Endothelial cell of umbilical vein (primary cell): ENCODE measurements at regions not wholly inside any gene's neighbourhood (a gene's known extent, or its start where the extent isn't known, plus 50 kb on each side); places are given as distances from the start of the nearest gene placed in this dataset.

Source experiments
- BruUV-seq: library from RNA; stranded (reverse); fragments of 400-500 nt; replicated peaks from 2 replicates; lab custom pipeline; 2021; lab: Mats Ljungman, UMichigan
- CTCF ChIA-PET: fragments of 300-600, 350-600 bp; sonication (Branson Sonifier 250); formaldehyde crosslinking; loops from one replicate; lab custom pipeline; 2021; ENCODE audit warnings: antibody characterized with exemption, inconsistent platforms; lab: Charles Lee
- POLR2A ChIA-PET: fragments of 300-600, 350-600 bp; sonication (Branson Sonifier 250); formaldehyde crosslinking; loops from one replicate; lab custom pipeline; 2021; ENCODE audit warnings: antibody characterized with exemption, inconsistent platforms; lab: Charles Lee
- DNase-seq: peaks from one replicate; pipeline ENCODE4 v3.0.0-alpha.2; 2011; ENCODE audit warnings: low read depth, low spot score
- FAIRE-seq: peaks from 2 replicates; lab custom pipeline; 2011; peaks lifted over from hg19 to GRCh38; lab: Jason Lieb, UNC
- H2AFZ ChIP-seq: 2 replicates; pipeline ENCODE4 v1.6.0; 2012; ENCODE audit warnings: low read depth, low read length, control low read depth, inconsistent platforms
- H3K27ac ChIP-seq: 2 replicates; pipeline ENCODE4 v1.5.1; 2011; ENCODE audit warnings: low read depth, mild to moderate bottlenecking, control low read depth, low read length, moderate library complexity; ENCODE audit not compliant: insufficient read depth
- H3K27me3 ChIP-seq, 2 experiments: 2 replicates each; pipeline versions ENCODE4 v1.6.0 to v1.6.1; 2011; ENCODE audit warnings: low read length in 2 of 2, mixed read lengths in 1 of 2; ENCODE audit not compliant: control insufficient read depth in 2 of 2, insufficient read depth in 2 of 2
- H3K36me3 ChIP-seq, 2 experiments: 2 replicates in 1 of 2; 3 replicates in 1 of 2; pipeline ENCODE4 v1.5.1; 2011; ENCODE audit warnings: low read length in 2 of 2, mild to moderate bottlenecking in 1 of 2, moderate library complexity in 1 of 2; ENCODE audit not compliant: control insufficient read depth in 2 of 2, insufficient read depth in 2 of 2; ENCODE audit errors: extremely low read depth in 1 of 2
- H3K4me1 ChIP-seq: 3 replicates; pipeline ENCODE4 v1.5.1; 2011; ENCODE audit warnings: mild to moderate bottlenecking, low read length; ENCODE audit not compliant: control insufficient read depth, insufficient read depth; ENCODE audit errors: extremely low read depth
- H3K4me2 ChIP-seq: 2 replicates; pipeline ENCODE4 v1.6.1; 2011; ENCODE audit warnings: low read length, control low read depth, mixed read lengths; ENCODE audit not compliant: insufficient read depth
- H3K4me3 ChIP-seq, 3 experiments: fragments of 200-600 bp in 1 of 3; sonication (generic), shearing (Covaris generic) in 1 of 3; replicated peaks in 1 of 3; 2 replicates each; pipeline ENCODE4 v1.5.1; 2011 to 2016; ENCODE audit warnings: control low read depth in 3 of 3, low read length in 3 of 3, mild to moderate bottlenecking in 2 of 3, inconsistent platforms in 1 of 3, low read depth in 1 of 3, moderate library complexity in 1 of 3; ENCODE audit not compliant: insufficient read depth in 1 of 3
- H3K79me2 ChIP-seq: 2 replicates; pipeline ENCODE4 v1.6.0; 2012; ENCODE audit warnings: low read length, inconsistent platforms; ENCODE audit not compliant: control insufficient read depth, insufficient read depth
- H3K9ac ChIP-seq: replicated peaks from 2 replicates; pipeline ENCODE3; 2011; ENCODE audit warnings: low read length, control low read depth; ENCODE audit not compliant: insufficient read depth; ENCODE audit errors: extremely low read depth
- H3K9me1 ChIP-seq: replicated peaks from 3 replicates; pipeline ENCODE4 v1.6.0; 2011; ENCODE audit warnings: mild to moderate bottlenecking, low read length; ENCODE audit not compliant: control insufficient read depth, insufficient read depth; ENCODE audit errors: extremely low read depth
- H3K9me3 ChIP-seq: replicated peaks from 2 replicates; pipeline ENCODE4 v1.5.1; 2012; ENCODE audit warnings: low read length, inconsistent platforms; ENCODE audit not compliant: control insufficient read depth, insufficient read depth
- H4K20me1 ChIP-seq: replicated peaks from 2 replicates; pipeline ENCODE3; 2011; ENCODE audit warnings: mild to moderate bottlenecking, low read length; ENCODE audit not compliant: control insufficient read depth, insufficient read depth; ENCODE audit errors: extremely low read depth
- EZH2 ChIP-seq: IDR thresholded peaks from 2 replicates; pipeline ENCODE4 v1.6.1; 2012; ENCODE audit warnings: borderline replicate concordance, low read depth, mild to moderate bottlenecking, moderate library complexity, low read length, inconsistent platforms; ENCODE audit not compliant: severe bottlenecking
- FOS ChIP-seq: IDR thresholded peaks from 2 replicates; pipeline ENCODE4 v1.6.1; 2011; ENCODE audit warnings: mild to moderate bottlenecking, low read length, moderate library complexity, borderline replicate concordance; ENCODE audit not compliant: insufficient read depth
- GATA2 ChIP-seq: IDR thresholded peaks from 2 replicates; pipeline ENCODE4 v1.7.0; 2011; ENCODE audit warnings: low read depth, mild to moderate bottlenecking, moderate library complexity, mixed read lengths, low read length; ENCODE audit not compliant: insufficient read length, insufficient read depth
- JUN ChIP-seq: IDR thresholded peaks from 2 replicates; pipeline ENCODE4 v1.6.1; 2011; ENCODE audit warnings: borderline replicate concordance, low read depth; ENCODE audit not compliant: insufficient read length, insufficient read depth
- MYC ChIP-seq: IDR thresholded peaks from one replicate; pipeline ENCODE4 v1.6.1; 2011; ENCODE audit warnings: mild to moderate bottlenecking, low read depth, low read length
- POLR2A ChIP-seq: IDR thresholded peaks from 2 replicates; pipeline ENCODE4 v1.6.1; 2012; ENCODE audit warnings: low read depth, mild to moderate bottlenecking, control low read depth, low read length
- POLR2AphosphoS5 ChIP-seq: IDR thresholded peaks from 2 replicates; pipeline ENCODE4 v1.6.1; 2012; ENCODE audit warnings: low read depth, mild to moderate bottlenecking, control low read depth, low read length, moderate library complexity; ENCODE audit not compliant: insufficient read depth
- dilution Hi-C: fragments of 300-500 bp; cut with MboI; formaldehyde crosslinking; loops from one replicate; pipeline ENCODE4 v1.15.0; 2019; ENCODE audit warnings: low sequenced_read_pairs; ENCODE audit not compliant: extremely low pct_ligation_motif_present
- intact Hi-C: fragments of 100-400 bp; cut with micrococcal nuclease; formaldehyde crosslinking; loops from one replicate; pipeline ENCODE4 v1.10.0; 2022
- TF ChIP-seq, protein P1 (sequence below): IDR thresholded peaks from 2 replicates; pipeline ENCODE4 v1.6.1; 2011; ENCODE audit not compliant: insufficient read depth, insufficient read length
- TF ChIP-seq, protein P2 (sequence below), 2 donors: IDR thresholded peaks; 1 replicate in 1 of 2; 2 replicates in 1 of 2; pipeline ENCODE4 v1.5.1; 2011; ENCODE audit warnings: low read length in 2 of 2, mild to moderate bottlenecking in 2 of 2, moderate library complexity in 2 of 2, control low read depth in 1 of 2, inconsistent platforms in 1 of 2, low read depth in 1 of 2; ENCODE audit not compliant: insufficient read depth in 1 of 2; ENCODE audit errors: extremely low read depth in 1 of 2

DNA sequence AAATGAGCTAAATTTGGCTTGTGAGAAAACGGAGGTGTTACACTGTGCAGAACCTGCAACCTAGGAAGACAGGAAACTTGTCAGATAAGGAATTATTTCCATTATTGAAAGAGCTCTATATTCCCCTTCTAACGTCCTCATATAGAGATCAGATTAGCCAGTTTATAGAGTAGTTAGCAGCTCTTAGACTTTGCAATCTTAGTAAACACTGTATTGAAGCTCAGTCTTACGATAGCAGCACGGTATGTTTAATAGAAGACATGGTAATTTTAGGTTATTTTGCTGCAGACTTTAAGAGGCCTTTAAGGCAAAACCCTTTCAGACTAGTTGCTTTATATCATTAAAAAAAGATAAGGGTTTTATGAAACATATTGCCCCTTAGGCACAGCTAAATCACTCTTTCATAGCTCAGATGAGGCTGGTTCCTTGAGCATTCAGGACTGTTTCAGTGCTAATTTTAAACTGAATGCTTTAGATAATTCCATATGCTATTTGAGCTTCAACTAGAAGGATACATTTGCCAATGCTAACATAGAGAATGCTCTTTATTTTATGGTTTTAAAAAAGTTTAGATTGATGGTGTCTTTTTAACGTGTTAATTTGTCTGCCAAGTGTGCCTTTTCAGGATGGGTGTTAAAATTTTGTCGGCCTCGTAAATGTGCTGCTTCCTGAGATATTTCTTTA lies 234.3 kb downstream of the PYDC2 start:
- Histone ChIP-seq H3K4me3 (no peak overlapping the region), H3K4me2 (no peak overlapping the region), H3K9me3 (no peaks in the 10 kb centered on the region), H3K79me2 (no peaks in the 10 kb centered on the region), H3K9me1 (no peaks in the 10 kb centered on the region), H3K27me3 (no peaks in the 10 kb centered on the region), H3K9ac (no peak overlapping the region), H3K4me1 (no peaks in the 10 kb centered on the region), H3K36me3 (no peaks in the 10 kb centered on the region), H2AFZ (no peak overlapping the region), H4K20me1 (no peaks in the 10 kb centered on the region), H3K27ac (no peak overlapping the region)
- TF ChIP-seq POLR2A (no peak), GATA2 (no peak), EZH2 (no peak), MYC (no peak), POLR2AphosphoS5 (no peak), FOS (no peak), JUN (no peak)
- TF ChIP-seq, protein P1, sequence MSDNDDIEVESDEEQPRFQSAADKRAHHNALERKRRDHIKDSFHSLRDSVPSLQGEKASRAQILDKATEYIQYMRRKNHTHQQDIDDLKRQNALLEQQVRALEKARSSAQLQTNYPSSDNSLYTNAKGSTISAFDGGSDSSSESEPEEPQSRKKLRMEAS, result no peak
- TF ChIP-seq, protein P2, sequence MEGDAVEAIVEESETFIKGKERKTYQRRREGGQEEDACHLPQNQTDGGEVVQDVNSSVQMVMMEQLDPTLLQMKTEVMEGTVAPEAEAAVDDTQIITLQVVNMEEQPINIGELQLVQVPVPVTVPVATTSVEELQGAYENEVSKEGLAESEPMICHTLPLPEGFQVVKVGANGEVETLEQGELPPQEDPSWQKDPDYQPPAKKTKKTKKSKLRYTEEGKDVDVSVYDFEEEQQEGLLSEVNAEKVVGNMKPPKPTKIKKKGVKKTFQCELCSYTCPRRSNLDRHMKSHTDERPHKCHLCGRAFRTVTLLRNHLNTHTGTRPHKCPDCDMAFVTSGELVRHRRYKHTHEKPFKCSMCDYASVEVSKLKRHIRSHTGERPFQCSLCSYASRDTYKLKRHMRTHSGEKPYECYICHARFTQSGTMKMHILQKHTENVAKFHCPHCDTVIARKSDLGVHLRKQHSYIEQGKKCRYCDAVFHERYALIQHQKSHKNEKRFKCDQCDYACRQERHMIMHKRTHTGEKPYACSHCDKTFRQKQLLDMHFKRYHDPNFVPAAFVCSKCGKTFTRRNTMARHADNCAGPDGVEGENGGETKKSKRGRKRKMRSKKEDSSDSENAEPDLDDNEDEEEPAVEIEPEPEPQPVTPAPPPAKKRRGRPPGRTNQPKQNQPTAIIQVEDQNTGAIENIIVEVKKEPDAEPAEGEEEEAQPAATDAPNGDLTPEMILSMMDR (IDR thresholded peaks at IDR 0.05; ENCODE audit: extremely low read depth in 1 of 2, insufficient read depth in 1 of 2, low read depth in 1 of 2, low read length in 2 of 2), result no peak
- dilution Hi-C loops (no loop called here), intact Hi-C loops (no loop called here)
- no TSS peak for BruUV-seq
- FAIRE-seq, result no peak
- CTCF ChIA-PET, result no interaction called here
- POLR2A ChIA-PET, result no interaction called here
- no peak for DNase-seq
